SK-N-SH (cell line): ENCODE measurements at regions not wholly inside any gene's neighbourhood (a gene's known extent, or its start where the extent isn't known, plus 50 kb on each side); places are given as distances from the start of the nearest gene placed in this dataset.

Experiments
- CTCF ChIA-PET: fragments of 300-600, 350-600 bp; formaldehyde crosslinking; extraction: SDS; loops from one replicate; lab custom pipeline; 2021; lab: Yijun Ruan, JAX
- POLR2A ChIA-PET: fragments of 350-600 bp; sonication (Branson Sonifier 250); formaldehyde crosslinking; extraction: SDS; loops from one replicate; lab custom pipeline; 2020; ENCODE audit warnings: antibody characterized with exemption, inconsistent platforms; lab: Yijun Ruan, JAX
- DNase-seq: peaks from one replicate; pipeline ENCODE4 v3.0.0; 2012
- H2AFZ ChIP-seq: fragments of 200-600 bp; sonication (generic); 2 replicates; pipeline ENCODE4 v1.8.1; 2016; ENCODE audit warnings: antibody characterized with exemption, mild to moderate bottlenecking, low read depth
- H3F3A ChIP-seq: fragments of 200-600 bp; sonication (generic); replicated peaks from 2 replicates; pipeline ENCODE3; 2016; ENCODE audit warnings: antibody characterized with exemption, mild to moderate bottlenecking; ENCODE audit not compliant: insufficient read depth
- H3K27ac ChIP-seq, 2 experiments: fragments of 200-500 bp in 1 of 2; fragments of 200-600 bp in 1 of 2; sonication (Bioruptor generic) in 1 of 2; sonication (generic), shearing (Covaris generic) in 1 of 2; 2 replicates each; pipeline versions ENCODE4 v1.5.1 to v1.6.1; 2014 to 2016; ENCODE audit warnings: low read depth in 2 of 2, inconsistent platforms in 1 of 2, low read length in 1 of 2, mild to moderate bottlenecking in 1 of 2, mixed read lengths in 1 of 2
- H3K27me3 ChIP-seq: fragments of 200-600 bp; sonication (generic), shearing (Covaris generic); 2 replicates; pipeline ENCODE4 v1.6.1; 2016; ENCODE audit warnings: mixed run types; ENCODE audit not compliant: insufficient read depth
- H3K36me3 ChIP-seq, 2 experiments: fragments of 200-500 bp in 1 of 2; fragments of 200-600 bp in 1 of 2; sonication (Bioruptor generic) in 1 of 2; sonication (generic) in 1 of 2; replicated peaks in 1 of 2; 2 replicates each; pipeline versions ENCODE3 to v1.5.1; 2014 to 2016; ENCODE audit warnings: low read length in 1 of 2, mild to moderate bottlenecking in 1 of 2; ENCODE audit not compliant: insufficient read depth in 2 of 2, control insufficient read depth in 1 of 2
- H3K4me1 ChIP-seq, 2 experiments: fragments of 200-500 bp in 1 of 2; fragments of 200-600 bp in 1 of 2; sonication (Bioruptor generic) in 1 of 2; sonication (generic), shearing (Covaris generic) in 1 of 2; 2 replicates each; pipeline versions ENCODE4 v1.5.1 to v1.6.1; 2014 to 2016; ENCODE audit warnings: low read depth in 1 of 2, low read length in 1 of 2, mixed run types in 1 of 2; ENCODE audit not compliant: insufficient read depth in 2 of 2, control insufficient read depth in 1 of 2
- H3K4me2 ChIP-seq: fragments of 200-600 bp; sonication (generic), shearing (Covaris generic); 2 replicates; pipeline ENCODE4 v1.6.1; 2017; ENCODE audit warnings: mixed run types
- H3K4me3 ChIP-seq, 2 experiments: fragments of 200-500 bp in 1 of 2; fragments of 200-600 bp in 1 of 2; sonication (Bioruptor generic) in 1 of 2; sonication (generic), shearing (Covaris generic) in 1 of 2; 2 replicates each; pipeline versions ENCODE4 v1.5.1 to v1.8.1; 2014 to 2016; ENCODE audit warnings: low read depth in 2 of 2, inconsistent platforms in 1 of 2, low read length in 1 of 2, mild to moderate bottlenecking in 1 of 2, mixed read lengths in 1 of 2, moderate library complexity in 1 of 2
- H3K79me2 ChIP-seq: fragments of 200-600 bp; sonication (generic); 2 replicates; pipeline ENCODE4 v1.8.1; 2017; ENCODE audit warnings: mild to moderate bottlenecking; ENCODE audit not compliant: insufficient read depth
- H3K9ac ChIP-seq: fragments of 200-600 bp; sonication (generic); 2 replicates; pipeline ENCODE4 v1.6.1; 2017; ENCODE audit warnings: mixed run types
- H3K9me2 ChIP-seq: fragments of 200-600 bp; sonication (generic); 2 replicates; pipeline ENCODE4 v1.6.1; 2017; ENCODE audit warnings: mixed run types
- H3K9me3 ChIP-seq: fragments of 200-600 bp; sonication (generic); 2 replicates; pipeline ENCODE4 v1.6.1; 2017; ENCODE audit warnings: mixed run types, mild to moderate bottlenecking, moderate library complexity
- H4K20me1 ChIP-seq: fragments of 200-600 bp; sonication (generic); 2 replicates; pipeline ENCODE4 v1.6.1; 2017; ENCODE audit warnings: mild to moderate bottlenecking, mixed run types; ENCODE audit not compliant: insufficient read depth
- CHD2 ChIP-seq: fragments of 150-350 bp; IDR thresholded peaks from 2 replicates; pipeline ENCODE4 v1.6.1; 2018; ENCODE audit warnings: low read length; ENCODE audit not compliant: partially characterized antibody
- EP300 ChIP-seq, 2 experiments: IDR thresholded peaks; 2 replicates each; pipeline versions ENCODE4 v1.4.0 to v1.6.1; 2012; ENCODE audit warnings: borderline replicate concordance in 1 of 2, low read depth in 1 of 2, low read length in 1 of 2
- FOSL2 ChIP-seq: IDR thresholded peaks from 2 replicates; pipeline ENCODE4 v1.4.0; 2012; ENCODE audit warnings: low read depth, mild to moderate bottlenecking, moderate library complexity, borderline replicate concordance
- FOXJ3 ChIP-seq: sonication (generic); formaldehyde crosslinking; IDR thresholded peaks from 2 replicates; pipeline ENCODE4 v1.5.1; 2020; ENCODE audit warnings: mild to moderate bottlenecking, missing genetic modification reagents
- GABPA ChIP-seq: IDR thresholded peaks from 2 replicates; pipeline ENCODE4 v1.4.0; 2012; ENCODE audit warnings: low read depth, mild to moderate bottlenecking
- JUND ChIP-seq: IDR thresholded peaks from 2 replicates; pipeline ENCODE4 v1.4.0; 2012
- SIN3A ChIP-seq: IDR thresholded peaks from 2 replicates; pipeline ENCODE4 v1.6.1; 2012; ENCODE audit warnings: low read depth, mild to moderate bottlenecking, low read length, moderate library complexity, borderline replicate concordance
- TAF1 ChIP-seq: IDR thresholded peaks from 2 replicates; pipeline ENCODE4 v1.6.1; 2012; ENCODE audit warnings: low read depth, mild to moderate bottlenecking, low read length, moderate library complexity, borderline replicate concordance
- TCF12 ChIP-seq: IDR thresholded peaks from 2 replicates; pipeline ENCODE4 v1.4.0; 2012
- TEAD4 ChIP-seq: IDR thresholded peaks from 2 replicates; pipeline ENCODE4 v1.4.0; 2012; ENCODE audit warnings: mild to moderate bottlenecking, borderline replicate concordance; ENCODE audit not compliant: insufficient read depth
- WGBS: methylation state at CpG from one replicate; pipeline ENCODE4 v1.1.6; 2017; ENCODE audit warnings: low lambda C conversion rate; 5-methylcytosine and 5-hydroxymethylcytosine counted together
- TF ChIP-seq, protein P1 (sequence below): fragments of 200-600 bp; sonication (generic); IDR thresholded peaks from 2 replicates; pipeline ENCODE4 v1.6.1; 2017; ENCODE audit warnings: antibody characterized with exemption, mild to moderate bottlenecking, moderate library complexity
- TF ChIP-seq, protein P2 (sequence below): IDR thresholded peaks from 2 replicates; pipeline ENCODE4; 2012
- TF ChIP-seq, protein P3 (sequence below): IDR thresholded peaks from 2 replicates; pipeline ENCODE4 v1.4.0; 2012; ENCODE audit warnings: low read depth
- TF ChIP-seq, protein P4 (sequence below): IDR thresholded peaks from 2 replicates; pipeline ENCODE4 v1.6.1; 2012; ENCODE audit warnings: mild to moderate bottlenecking, low read depth, low read length, moderate library complexity
- TF ChIP-seq, protein P5 (sequence below): fragments of 150-350 bp; IDR thresholded peaks from 2 replicates; pipeline ENCODE4 v1.6.1; 2017; ENCODE audit warnings: antibody characterized with exemption, low read length, low read depth, borderline replicate concordance

DNA sequence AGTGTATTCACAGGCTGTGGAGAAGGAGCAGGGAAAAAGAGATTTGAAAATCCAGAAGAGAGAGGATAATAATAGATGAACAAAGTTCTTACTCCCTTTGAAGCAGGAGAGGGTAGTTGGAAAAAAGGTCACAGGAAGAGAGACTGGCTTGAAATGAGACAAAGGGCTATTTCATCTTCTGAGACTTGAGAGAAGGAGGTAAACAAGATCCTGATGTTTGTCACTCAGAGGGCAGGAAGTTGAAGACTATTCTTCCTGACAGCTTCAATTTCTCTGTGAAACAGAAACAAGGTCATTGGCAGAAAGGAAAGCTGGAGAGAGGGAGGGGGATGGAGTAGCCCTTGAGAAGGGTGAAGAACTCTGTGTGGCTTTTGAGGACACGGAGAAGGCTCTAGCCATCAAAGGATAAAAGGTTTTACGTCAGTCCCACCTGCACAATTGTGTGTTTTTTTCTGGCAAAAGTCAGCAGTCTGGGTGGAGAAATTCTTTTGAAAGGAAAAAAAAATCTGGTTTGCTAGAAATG is 216.1 kb upstream of the STEAP4 start:
- POLR2A ChIA-PET = no interaction called here

DNA sequence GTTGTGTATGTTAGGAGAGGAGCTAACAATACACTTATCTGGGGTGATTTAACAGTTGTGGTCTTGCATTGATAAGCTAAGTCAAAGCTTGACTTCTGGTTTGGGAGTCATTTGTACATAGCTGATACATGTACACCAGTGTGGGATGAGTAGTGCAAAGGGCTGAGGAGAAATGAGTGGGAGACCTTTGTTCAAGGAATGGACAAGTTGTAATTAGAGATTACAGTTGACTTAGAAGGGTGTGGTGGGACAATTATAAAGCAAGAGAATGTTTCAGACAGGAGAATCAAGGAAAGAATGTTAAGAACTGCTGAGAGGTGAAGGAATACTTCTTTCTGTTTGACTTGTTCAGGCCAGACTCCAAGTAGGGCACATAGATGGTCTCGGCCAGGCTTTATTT is 209.7 kb upstream of the STEAP4 start:
- 0% methylated on average over 1 of the region's 1 CpG for WGBS
- no peak for DNase-seq

More for the DNA sequence above, 216.1 kb upstream of the STEAP4 start:
- Histone ChIP-seq H4K20me1 (no peaks in the 10 kb centered on the region), H3K9me2 (no peaks in the 10 kb centered on the region), H3K36me3 (no peaks in the 10 kb centered on the region), H3K4me2 (no peak overlapping the region), H3K4me3 (no peak overlapping the region), H3F3A (no peaks in the 10 kb centered on the region), H3K9ac (no peak overlapping the region), H3K27me3 (no peaks in the 10 kb centered on the region), H3K4me1 (no peaks in the 10 kb centered on the region; a peak in 1 of 4 replicates), H3K79me2 (no peaks in the 10 kb centered on the region), H3K9me3 (no peaks in the 10 kb centered on the region), H2AFZ (no peak overlapping the region), H3K27ac (no peak overlapping the region)
- no peak for DNase-seq
- CTCF ChIA-PET = interaction anchor here (0.5 to 1.0 kb wide), 2 partner anchors 279 to 1006 kb away, joined by 3 read pairs; no protein-coding TSS in a partner anchor
- TF ChIP-seq EP300 (IDR thresholded peaks at IDR 0.05; ENCODE audit: borderline replicate concordance in 1 of 2, low read depth in 1 of 2, low read length in 1 of 2) (no peak), TAF1 (no peak), TEAD4 (no peak), CHD2 (no peak)
- TF ChIP-seq, protein P1, sequence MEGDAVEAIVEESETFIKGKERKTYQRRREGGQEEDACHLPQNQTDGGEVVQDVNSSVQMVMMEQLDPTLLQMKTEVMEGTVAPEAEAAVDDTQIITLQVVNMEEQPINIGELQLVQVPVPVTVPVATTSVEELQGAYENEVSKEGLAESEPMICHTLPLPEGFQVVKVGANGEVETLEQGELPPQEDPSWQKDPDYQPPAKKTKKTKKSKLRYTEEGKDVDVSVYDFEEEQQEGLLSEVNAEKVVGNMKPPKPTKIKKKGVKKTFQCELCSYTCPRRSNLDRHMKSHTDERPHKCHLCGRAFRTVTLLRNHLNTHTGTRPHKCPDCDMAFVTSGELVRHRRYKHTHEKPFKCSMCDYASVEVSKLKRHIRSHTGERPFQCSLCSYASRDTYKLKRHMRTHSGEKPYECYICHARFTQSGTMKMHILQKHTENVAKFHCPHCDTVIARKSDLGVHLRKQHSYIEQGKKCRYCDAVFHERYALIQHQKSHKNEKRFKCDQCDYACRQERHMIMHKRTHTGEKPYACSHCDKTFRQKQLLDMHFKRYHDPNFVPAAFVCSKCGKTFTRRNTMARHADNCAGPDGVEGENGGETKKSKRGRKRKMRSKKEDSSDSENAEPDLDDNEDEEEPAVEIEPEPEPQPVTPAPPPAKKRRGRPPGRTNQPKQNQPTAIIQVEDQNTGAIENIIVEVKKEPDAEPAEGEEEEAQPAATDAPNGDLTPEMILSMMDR = no peak
- TF ChIP-seq, protein P2, sequence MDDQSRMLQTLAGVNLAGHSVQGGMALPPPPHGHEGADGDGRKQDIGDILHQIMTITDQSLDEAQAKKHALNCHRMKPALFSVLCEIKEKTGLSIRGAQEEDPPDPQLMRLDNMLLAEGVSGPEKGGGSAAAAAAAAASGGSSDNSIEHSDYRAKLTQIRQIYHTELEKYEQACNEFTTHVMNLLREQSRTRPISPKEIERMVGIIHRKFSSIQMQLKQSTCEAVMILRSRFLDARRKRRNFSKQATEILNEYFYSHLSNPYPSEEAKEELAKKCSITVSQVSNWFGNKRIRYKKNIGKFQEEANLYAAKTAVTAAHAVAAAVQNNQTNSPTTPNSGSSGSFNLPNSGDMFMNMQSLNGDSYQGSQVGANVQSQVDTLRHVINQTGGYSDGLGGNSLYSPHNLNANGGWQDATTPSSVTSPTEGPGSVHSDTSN = no peak
- TF ChIP-seq, protein P3, sequence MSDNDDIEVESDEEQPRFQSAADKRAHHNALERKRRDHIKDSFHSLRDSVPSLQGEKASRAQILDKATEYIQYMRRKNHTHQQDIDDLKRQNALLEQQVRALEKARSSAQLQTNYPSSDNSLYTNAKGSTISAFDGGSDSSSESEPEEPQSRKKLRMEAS = no peak
- WGBS = 22% methylated on average over 2 of the region's 2 CpGs

More for the DNA sequence above, 209.7 kb upstream of the STEAP4 start:
- Histone ChIP-seq H3K36me3 (no peaks in the 10 kb centered on the region), H3K9me2 (no peaks in the 10 kb centered on the region), H3K27me3 (no peaks in the 10 kb centered on the region), H3K4me3 (no peak overlapping the region), H2AFZ (no peak overlapping the region), H3K4me1 (no peaks in the 10 kb centered on the region), H3K9ac (no peak overlapping the region), H4K20me1 (no peaks in the 10 kb centered on the region; the same call in 1 of the 2 replicates), H3K9me3 (no peaks in the 10 kb centered on the region), H3K27ac (no peak overlapping the region), H3K4me2 (no peak overlapping the region), H3F3A (no peaks in the 10 kb centered on the region), H3K79me2 (no peaks in the 10 kb centered on the region)
- POLR2A ChIA-PET = no interaction called here
- CTCF ChIA-PET = interaction anchor here (0.7 kb wide), 1 partner anchor 68 kb away, joined by 3 read pairs; no protein-coding TSS in a partner anchor
- no peak for TF ChIP-seq TEAD4
- no peak for TF ChIP-seq TCF12
- TF ChIP-seq, protein P3 = no peak
- TF ChIP-seq, protein P4, sequence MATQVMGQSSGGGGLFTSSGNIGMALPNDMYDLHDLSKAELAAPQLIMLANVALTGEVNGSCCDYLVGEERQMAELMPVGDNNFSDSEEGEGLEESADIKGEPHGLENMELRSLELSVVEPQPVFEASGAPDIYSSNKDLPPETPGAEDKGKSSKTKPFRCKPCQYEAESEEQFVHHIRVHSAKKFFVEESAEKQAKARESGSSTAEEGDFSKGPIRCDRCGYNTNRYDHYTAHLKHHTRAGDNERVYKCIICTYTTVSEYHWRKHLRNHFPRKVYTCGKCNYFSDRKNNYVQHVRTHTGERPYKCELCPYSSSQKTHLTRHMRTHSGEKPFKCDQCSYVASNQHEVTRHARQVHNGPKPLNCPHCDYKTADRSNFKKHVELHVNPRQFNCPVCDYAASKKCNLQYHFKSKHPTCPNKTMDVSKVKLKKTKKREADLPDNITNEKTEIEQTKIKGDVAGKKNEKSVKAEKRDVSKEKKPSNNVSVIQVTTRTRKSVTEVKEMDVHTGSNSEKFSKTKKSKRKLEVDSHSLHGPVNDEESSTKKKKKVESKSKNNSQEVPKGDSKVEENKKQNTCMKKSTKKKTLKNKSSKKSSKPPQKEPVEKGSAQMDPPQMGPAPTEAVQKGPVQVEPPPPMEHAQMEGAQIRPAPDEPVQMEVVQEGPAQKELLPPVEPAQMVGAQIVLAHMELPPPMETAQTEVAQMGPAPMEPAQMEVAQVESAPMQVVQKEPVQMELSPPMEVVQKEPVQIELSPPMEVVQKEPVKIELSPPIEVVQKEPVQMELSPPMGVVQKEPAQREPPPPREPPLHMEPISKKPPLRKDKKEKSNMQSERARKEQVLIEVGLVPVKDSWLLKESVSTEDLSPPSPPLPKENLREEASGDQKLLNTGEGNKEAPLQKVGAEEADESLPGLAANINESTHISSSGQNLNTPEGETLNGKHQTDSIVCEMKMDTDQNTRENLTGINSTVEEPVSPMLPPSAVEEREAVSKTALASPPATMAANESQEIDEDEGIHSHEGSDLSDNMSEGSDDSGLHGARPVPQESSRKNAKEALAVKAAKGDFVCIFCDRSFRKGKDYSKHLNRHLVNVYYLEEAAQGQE = no peak
- TF ChIP-seq JUND = no peak
- TF ChIP-seq SIN3A = no peak
- TF ChIP-seq GABPA = no peak
- TF ChIP-seq FOXJ3 = no peak
- no peak for TF ChIP-seq FOSL2
- TF ChIP-seq, protein P5, sequence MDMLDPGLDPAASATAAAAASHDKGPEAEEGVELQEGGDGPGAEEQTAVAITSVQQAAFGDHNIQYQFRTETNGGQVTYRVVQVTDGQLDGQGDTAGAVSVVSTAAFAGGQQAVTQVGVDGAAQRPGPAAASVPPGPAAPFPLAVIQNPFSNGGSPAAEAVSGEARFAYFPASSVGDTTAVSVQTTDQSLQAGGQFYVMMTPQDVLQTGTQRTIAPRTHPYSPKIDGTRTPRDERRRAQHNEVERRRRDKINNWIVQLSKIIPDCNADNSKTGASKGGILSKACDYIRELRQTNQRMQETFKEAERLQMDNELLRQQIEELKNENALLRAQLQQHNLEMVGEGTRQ = no peak
